K562 (cell line): ENCODE measurements at regions not wholly inside any gene's neighbourhood (a gene's known extent, or its start where the extent isn't known, plus 50 kb on each side); places are given as distances from the start of the nearest gene placed in this dataset.

Experiments used
- ARID1B ChIP-seq: fragments of 450-650 bp; IDR thresholded peaks from 2 replicates; pipeline ENCODE4 v1.6.1; 2016; ENCODE audit warnings: antibody characterized with exemption, mild to moderate bottlenecking, inconsistent platforms
- C11orf30 ChIP-seq: fragments of 450-650 bp; IDR thresholded peaks from 2 replicates; pipeline ENCODE4 v1.6.1; 2016; ENCODE audit warnings: low read depth, mild to moderate bottlenecking
- CBFA2T2 ChIP-seq: fragments of 450-650 bp; conservative IDR thresholded peaks from 2 replicates; pipeline ENCODE4 v1.6.1; 2017; ENCODE audit warnings: mild to moderate bottlenecking
- CBFA2T3 ChIP-seq: fragments of 450-650 bp; IDR thresholded peaks from 2 replicates; pipeline ENCODE4 v1.6.1; 2017
- ETV6 ChIP-seq, 3 experiments: fragments of 150-350 bp in 1 of 3; sonication (generic) in 1 of 3; formaldehyde crosslinking in 1 of 3; IDR thresholded peaks; 2 replicates each; pipeline versions ENCODE4 v1.6.1 to v1.8.0; 2014 to 2022; ENCODE audit warnings: borderline replicate concordance in 2 of 3, low read depth in 2 of 3, antibody characterized with exemption in 1 of 3, low read length in 1 of 3, mild to moderate bottlenecking in 1 of 3, missing genetic modification reagents in 1 of 3
- FOXA1 ChIP-seq: fragments of 450-650 bp; IDR thresholded peaks from 2 replicates; pipeline ENCODE4 v1.6.1; 2016; ENCODE audit warnings: mild to moderate bottlenecking, borderline replicate concordance
- GTF2F1 ChIP-seq: IDR thresholded peaks from 2 replicates; pipeline ENCODE4 v1.6.1; 2011; ENCODE audit warnings: low read depth, low read length, improper control_type of control experiment
- HNRNPUL1 ChIP-seq: fragments of 200-400 bp; formaldehyde crosslinking; IDR thresholded peaks from 2 replicates; pipeline ENCODE4 v1.6.1; 2017; ENCODE audit warnings: low read length
- ILK ChIP-seq: fragments of 450-650 bp; IDR thresholded peaks from 2 replicates; pipeline ENCODE4 v1.6.1; 2016; ENCODE audit warnings: missing genetic modification characterization, low read depth, mild to moderate bottlenecking, missing compliant biosample characterization, moderate library complexity, borderline replicate concordance
- JUN ChIP-seq, 2 experiments: sonication (generic) in 1 of 2; formaldehyde crosslinking in 1 of 2; IDR thresholded peaks; 2 replicates each; pipeline versions ENCODE4 v1.6.1 to v1.8.0; 2012 to 2022; ENCODE audit warnings: borderline replicate concordance in 2 of 2, mild to moderate bottlenecking in 2 of 2, improper control_type of control experiment in 1 of 2, low read depth in 1 of 2, low read length in 1 of 2, missing genetic modification reagents in 1 of 2
- KAT7 ChIP-seq: sonication (generic); formaldehyde crosslinking; IDR thresholded peaks from 2 replicates; pipeline ENCODE4 v1.8.0; 2022; ENCODE audit warnings: missing genetic modification reagents, mild to moderate bottlenecking, borderline replicate concordance
- MCM5 ChIP-seq: fragments of 450-650 bp; IDR thresholded peaks from 2 replicates; pipeline ENCODE4 v1.6.1; 2016; ENCODE audit warnings: low read depth
- RNF2 ChIP-seq: sonication (generic); IDR thresholded peaks from 2 replicates; pipeline ENCODE4 v1.6.1; 2016
- STAT5A ChIP-seq: IDR thresholded peaks from 2 replicates; pipeline ENCODE4 v1.6.1; 2012; ENCODE audit warnings: low read length, inconsistent platforms, borderline replicate concordance
- TOE1 ChIP-seq, 2 experiments: fragments of 450-650 bp in 1 of 2; sonication (generic) in 1 of 2; formaldehyde crosslinking in 1 of 2; IDR thresholded peaks; 2 replicates each; pipeline versions ENCODE4 v1.7.1 to v1.8.0; 2016 to 2022; ENCODE audit warnings: borderline replicate concordance in 2 of 2, mild to moderate bottlenecking in 2 of 2, antibody characterized with exemption in 1 of 2, inconsistent platforms in 1 of 2, low read depth in 1 of 2, missing genetic modification reagents in 1 of 2, moderate library complexity in 1 of 2
- ZNF197 ChIP-seq: fragments of 200-800 bp; sonication (Bioruptor generic); IDR thresholded peaks from 2 replicates; pipeline ENCODE4 v1.6.1; 2016; ENCODE audit warnings: low read depth, missing genetic modification characterization, missing compliant biosample characterization
- ZNF311 ChIP-seq: fragments of 250-450 bp; sonication (Bioruptor Pico); IDR thresholded peaks from 2 replicates; pipeline ENCODE4 v1.4.0; 2020; ENCODE audit warnings: mild to moderate bottlenecking, moderate library complexity
- ZNF507 ChIP-seq: conservative IDR thresholded peaks from 2 replicates; pipeline ENCODE4 v1.6.1; 2017; ENCODE audit warnings: missing genetic modification characterization, missing compliant biosample characterization
- ZNF583 ChIP-seq: fragments of 250-450 bp; sonication (Bioruptor Pico); IDR thresholded peaks from 2 replicates; pipeline ENCODE4 v1.4.0; 2020
- TF ChIP-seq, protein P1 (sequence below): fragments of 450-650 bp; formaldehyde crosslinking; IDR thresholded peaks from 2 replicates; pipeline ENCODE4 v1.4.0; 2020; ENCODE audit warnings: mild to moderate bottlenecking, mixed read lengths
- TF ChIP-seq, protein P2 (sequence below): sonication (generic); formaldehyde crosslinking; IDR thresholded peaks from 2 replicates; pipeline ENCODE4 v1.8.1; 2022; ENCODE audit warnings: missing genetic modification reagents
- TF ChIP-seq, protein P3 (sequence below), 3 experiments: IDR thresholded peaks in 2 of 3; conservative IDR thresholded peaks in 1 of 3; 2 replicates each; pipeline ENCODE4 v1.5.1; 2011 to 2012; ENCODE audit warnings: low read length in 3 of 3, mild to moderate bottlenecking in 3 of 3, control low read depth in 2 of 3, improper control_type of control experiment in 1 of 3, inconsistent platforms in 1 of 3, low read depth in 1 of 3, mixed read lengths in 1 of 3, moderate library complexity in 1 of 3; ENCODE audit not compliant: insufficient read depth in 2 of 3
- TF ChIP-seq, protein P4 (sequence below): sonication (generic); formaldehyde crosslinking; IDR thresholded peaks from 2 replicates; pipeline ENCODE4 v1.8.0; 2022; ENCODE audit warnings: mild to moderate bottlenecking, missing genetic modification reagents

DNA sequence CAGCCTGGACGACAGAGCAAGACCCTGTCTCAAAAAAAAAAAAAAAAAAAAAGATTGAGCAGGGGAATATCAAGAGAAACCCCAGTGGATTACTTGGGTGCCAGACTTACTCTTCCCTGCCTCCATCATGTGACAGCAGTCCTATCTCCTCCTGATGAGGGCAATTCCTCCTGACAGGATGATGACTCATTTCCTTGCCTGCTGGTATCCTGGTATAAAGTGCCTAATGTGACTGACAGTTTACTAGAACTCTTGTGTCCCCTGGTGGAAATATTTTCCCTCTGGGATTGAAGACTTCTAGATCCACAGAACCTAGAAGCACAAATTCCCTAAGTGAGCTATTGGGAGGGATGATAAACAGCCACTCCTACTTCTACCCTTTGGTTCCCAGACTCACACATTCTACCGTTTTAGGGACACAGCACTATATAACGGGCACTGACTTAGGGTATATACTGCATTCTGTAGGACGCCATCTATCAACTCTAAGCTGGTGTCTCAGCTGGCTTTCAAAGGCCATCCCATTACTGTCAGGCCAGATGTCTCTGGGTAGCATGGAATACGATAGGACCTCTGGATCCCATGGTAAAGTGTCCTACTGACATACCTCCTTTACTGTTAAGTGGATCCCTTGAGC is 114.6 kb upstream of the MED13 start (continued):
- TF ChIP-seq, protein P1, sequence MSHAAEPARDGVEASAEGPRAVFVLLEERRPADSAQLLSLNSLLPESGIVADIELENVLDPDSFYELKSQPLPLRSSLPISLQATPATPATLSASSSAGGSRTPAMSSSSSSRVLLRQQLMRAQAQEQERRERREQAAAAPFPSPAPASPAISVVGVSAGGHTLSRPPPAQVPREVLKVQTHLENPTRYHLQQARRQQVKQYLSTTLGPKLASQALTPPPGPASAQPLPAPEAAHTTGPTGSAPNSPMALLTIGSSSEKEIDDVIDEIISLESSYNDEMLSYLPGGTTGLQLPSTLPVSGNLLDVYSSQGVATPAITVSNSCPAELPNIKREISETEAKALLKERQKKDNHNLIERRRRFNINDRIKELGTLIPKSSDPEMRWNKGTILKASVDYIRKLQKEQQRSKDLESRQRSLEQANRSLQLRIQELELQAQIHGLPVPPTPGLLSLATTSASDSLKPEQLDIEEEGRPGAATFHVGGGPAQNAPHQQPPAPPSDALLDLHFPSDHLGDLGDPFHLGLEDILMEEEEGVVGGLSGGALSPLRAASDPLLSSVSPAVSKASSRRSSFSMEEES (CRISPR knock-in tag) = peak; percentile 79
- TF ChIP-seq FOXA1 = no peak
- TF ChIP-seq, protein P2, sequence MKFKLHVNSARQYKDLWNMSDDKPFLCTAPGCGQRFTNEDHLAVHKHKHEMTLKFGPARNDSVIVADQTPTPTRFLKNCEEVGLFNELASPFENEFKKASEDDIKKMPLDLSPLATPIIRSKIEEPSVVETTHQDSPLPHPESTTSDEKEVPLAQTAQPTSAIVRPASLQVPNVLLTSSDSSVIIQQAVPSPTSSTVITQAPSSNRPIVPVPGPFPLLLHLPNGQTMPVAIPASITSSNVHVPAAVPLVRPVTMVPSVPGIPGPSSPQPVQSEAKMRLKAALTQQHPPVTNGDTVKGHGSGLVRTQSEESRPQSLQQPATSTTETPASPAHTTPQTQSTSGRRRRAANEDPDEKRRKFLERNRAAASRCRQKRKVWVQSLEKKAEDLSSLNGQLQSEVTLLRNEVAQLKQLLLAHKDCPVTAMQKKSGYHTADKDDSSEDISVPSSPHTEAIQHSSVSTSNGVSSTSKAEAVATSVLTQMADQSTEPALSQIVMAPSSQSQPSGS (CRISPR knock-in tag) = no peak
- peak; percentile 82 for TF ChIP-seq ARID1B
- no peak for TF ChIP-seq MCM5
- no peak for TF ChIP-seq ETV6 (IDR thresholded peaks at IDR 0.05; ENCODE audit: borderline replicate concordance in 1 of 2, low read depth in 2 of 2, low read length in 1 of 2)
- TF ChIP-seq ETV6 (CRISPR knock-in tag; IDR thresholded peaks at IDR 0.05; ENCODE audit: borderline replicate concordance) = no peak
- TF ChIP-seq ZNF507 (tag) = no peak
- TF ChIP-seq C11orf30 = peak; percentile 69
- TF ChIP-seq HNRNPUL1 = no peak
- TF ChIP-seq, protein P3, sequence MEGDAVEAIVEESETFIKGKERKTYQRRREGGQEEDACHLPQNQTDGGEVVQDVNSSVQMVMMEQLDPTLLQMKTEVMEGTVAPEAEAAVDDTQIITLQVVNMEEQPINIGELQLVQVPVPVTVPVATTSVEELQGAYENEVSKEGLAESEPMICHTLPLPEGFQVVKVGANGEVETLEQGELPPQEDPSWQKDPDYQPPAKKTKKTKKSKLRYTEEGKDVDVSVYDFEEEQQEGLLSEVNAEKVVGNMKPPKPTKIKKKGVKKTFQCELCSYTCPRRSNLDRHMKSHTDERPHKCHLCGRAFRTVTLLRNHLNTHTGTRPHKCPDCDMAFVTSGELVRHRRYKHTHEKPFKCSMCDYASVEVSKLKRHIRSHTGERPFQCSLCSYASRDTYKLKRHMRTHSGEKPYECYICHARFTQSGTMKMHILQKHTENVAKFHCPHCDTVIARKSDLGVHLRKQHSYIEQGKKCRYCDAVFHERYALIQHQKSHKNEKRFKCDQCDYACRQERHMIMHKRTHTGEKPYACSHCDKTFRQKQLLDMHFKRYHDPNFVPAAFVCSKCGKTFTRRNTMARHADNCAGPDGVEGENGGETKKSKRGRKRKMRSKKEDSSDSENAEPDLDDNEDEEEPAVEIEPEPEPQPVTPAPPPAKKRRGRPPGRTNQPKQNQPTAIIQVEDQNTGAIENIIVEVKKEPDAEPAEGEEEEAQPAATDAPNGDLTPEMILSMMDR (IDR thresholded peaks at IDR 0.05 in 2 of 3, conservative IDR thresholded peaks at IDR 0.05 in 1 of 3; ENCODE audit: insufficient read depth in 2 of 3, low read depth in 1 of 3, low read length in 3 of 3) = peak in 2 of 3 experiments; percentile 34 to 65; a peak in 2 of 6 replicates
- peak; percentile 91 for TF ChIP-seq TOE1 (IDR thresholded peaks at IDR 0.05; ENCODE audit: borderline replicate concordance)
- no peak for TF ChIP-seq TOE1 (CRISPR knock-in tag; IDR thresholded peaks at IDR 0.05; ENCODE audit: borderline replicate concordance, low read depth)
- peak; percentile 98 for TF ChIP-seq JUN (IDR thresholded peaks at IDR 0.05; ENCODE audit: borderline replicate concordance, low read depth, low read length)
- TF ChIP-seq JUN (CRISPR knock-in tag; IDR thresholded peaks at IDR 0.05; ENCODE audit: borderline replicate concordance) = no peak
- TF ChIP-seq, protein P4, sequence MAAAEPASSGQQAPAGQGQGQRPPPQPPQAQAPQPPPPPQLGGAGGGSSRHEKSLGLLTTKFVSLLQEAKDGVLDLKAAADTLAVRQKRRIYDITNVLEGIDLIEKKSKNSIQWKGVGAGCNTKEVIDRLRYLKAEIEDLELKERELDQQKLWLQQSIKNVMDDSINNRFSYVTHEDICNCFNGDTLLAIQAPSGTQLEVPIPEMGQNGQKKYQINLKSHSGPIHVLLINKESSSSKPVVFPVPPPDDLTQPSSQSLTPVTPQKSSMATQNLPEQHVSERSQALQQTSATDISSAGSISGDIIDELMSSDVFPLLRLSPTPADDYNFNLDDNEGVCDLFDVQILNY = no peak
- no peak for TF ChIP-seq ZNF583 (CRISPR knock-in tag)
- TF ChIP-seq RNF2 = peak; percentile 57; the same call in 1 of the 2 replicates
- peak; percentile 12; the same call in 1 of the 2 replicates for TF ChIP-seq ZNF311
- TF ChIP-seq GTF2F1 = no peak
- peak; percentile 42; the same call in 1 of the 2 replicates for TF ChIP-seq CBFA2T2
- peak; percentile 49; the same call in 1 of the 2 replicates for TF ChIP-seq ZNF197 (CRISPR knock-in tag)
- TF ChIP-seq CBFA2T3 = peak; percentile 63
- TF ChIP-seq STAT5A = no peak
- TF ChIP-seq ILK (tag) = no peak
- no peak for TF ChIP-seq KAT7 (CRISPR knock-in tag)
